HG02678 (cell line): ENCODE measurements at regions not wholly inside any gene's neighbourhood (a gene's known extent, or its start where the extent isn't known, plus 50 kb on each side); places are given as distances from the start of the nearest gene placed in this dataset.
A peak's percentile ranks its signal among the peaks of the same experiment; 100 is the strongest.

ENCODE experiments used
- ATAC-seq: cut with Tn5 transposase; IDR thresholded peaks from one replicate; pipeline ENCODE4 v1.9.1; 2021; ENCODE audit warnings: mild to moderate bottlenecking, moderate library complexity; ENCODE audit not compliant: unreplicated experiment

- no peak for ATAC-seq
Measured at GRCh38 chr17:14777291-14777690, 476.4 kb downstream of the HS3ST3B1 start.

DNA sequence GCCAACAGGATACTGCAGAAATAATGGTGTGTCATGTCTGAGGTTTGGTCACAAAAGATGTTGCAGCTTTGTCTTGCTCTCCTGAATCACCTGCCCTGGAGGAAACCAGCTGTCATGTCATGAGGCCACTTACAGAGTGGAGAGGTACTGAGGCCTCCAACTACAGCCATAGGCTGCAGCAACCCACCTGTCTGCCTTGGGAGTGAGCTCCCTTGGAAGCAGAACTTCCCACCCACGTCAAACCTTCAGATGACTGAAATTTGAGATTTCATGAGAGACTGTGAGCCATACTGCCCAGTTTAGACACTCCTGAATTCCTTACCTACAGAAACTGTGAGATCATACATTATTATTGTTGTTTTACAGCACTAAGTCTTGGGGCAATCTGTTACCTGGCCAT is 475.9 kb downstream of the HS3ST3B1 start:
- no peak for ATAC-seq

DNA sequence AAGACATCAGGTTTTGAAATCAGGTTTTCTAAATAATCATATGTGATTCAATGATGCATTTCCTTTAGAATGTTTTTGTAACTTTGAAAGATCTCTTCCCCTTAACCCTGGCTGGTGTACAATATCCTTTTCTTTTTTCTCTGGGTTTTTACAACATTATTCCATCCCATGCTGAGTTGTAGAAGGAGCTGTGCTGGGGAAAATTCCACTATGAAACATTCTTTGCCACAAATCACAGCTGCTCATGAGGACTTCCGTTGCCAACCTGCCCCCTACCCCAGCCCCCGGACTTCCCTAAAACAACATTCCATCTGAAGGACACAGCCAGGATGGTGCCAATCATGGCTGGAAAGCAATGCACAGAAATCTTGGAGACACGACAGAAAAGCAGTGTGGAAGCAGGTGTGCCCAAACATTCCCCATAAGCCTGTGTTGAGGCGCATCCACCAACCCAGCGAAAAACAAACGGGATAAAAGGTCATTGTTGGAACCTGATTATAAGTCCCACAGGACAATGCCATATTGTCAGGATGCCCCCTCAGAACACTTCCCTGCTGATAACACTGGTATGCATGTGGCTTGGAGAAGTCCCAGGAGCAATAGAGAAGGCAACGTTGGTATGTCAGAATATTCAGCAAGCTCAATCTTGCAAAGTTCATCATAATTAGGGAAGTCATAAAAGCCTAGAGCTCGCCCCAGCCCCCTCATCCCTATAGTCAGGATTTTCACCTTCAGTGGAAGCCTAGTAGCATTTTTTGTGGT is 475.0 kb downstream of the HS3ST3B1 start:
- no peak for ATAC-seq

DNA sequence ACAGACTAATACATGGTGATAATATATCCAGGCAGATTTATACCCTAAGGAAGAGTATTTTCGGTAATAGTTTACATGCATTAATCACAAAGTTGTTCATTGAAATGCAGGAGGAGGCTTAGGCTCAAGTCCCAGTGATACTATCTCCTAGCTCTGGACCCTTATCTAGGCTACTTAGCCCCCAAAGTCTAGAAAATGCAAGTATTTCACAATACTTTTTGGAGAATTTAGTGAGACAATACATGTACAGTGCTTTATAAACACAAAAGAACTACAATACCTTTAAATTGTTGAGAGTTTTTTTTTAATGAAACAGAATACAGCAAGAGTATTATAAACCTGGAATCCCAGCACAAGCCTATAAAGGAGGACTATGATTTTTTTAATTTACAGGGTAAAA is 473.9 kb downstream of the HS3ST3B1 start:
- ATAC-seq, result no peak

DNA sequence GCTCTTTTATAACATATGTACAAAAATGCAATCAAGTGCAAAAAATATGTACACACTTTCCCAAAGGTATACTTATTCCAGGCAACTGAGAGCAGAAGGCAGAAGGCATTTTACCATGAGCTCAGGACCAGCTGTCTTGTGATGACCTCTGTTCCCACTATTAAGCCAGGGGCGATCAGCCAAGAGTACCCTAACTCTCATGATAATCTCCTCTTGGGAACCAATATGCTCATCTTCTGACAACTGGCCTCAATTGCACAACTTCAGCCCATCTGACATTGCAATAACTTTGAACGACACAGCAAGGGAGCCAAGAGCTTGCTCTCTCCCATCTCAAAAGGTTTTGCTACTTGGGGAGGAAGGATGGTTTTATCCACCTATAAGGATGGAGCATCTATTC is 471.9 kb downstream of the HS3ST3B1 start:
- ATAC-seq, result no peak

- no peak for ATAC-seq
Measured at GRCh38 chr17:14771543-14771942, 470.7 kb downstream of the HS3ST3B1 start.

- no peak for ATAC-seq
Measured at GRCh38 chr17:14768923-14769322, 468.0 kb downstream of the HS3ST3B1 start.

DNA sequence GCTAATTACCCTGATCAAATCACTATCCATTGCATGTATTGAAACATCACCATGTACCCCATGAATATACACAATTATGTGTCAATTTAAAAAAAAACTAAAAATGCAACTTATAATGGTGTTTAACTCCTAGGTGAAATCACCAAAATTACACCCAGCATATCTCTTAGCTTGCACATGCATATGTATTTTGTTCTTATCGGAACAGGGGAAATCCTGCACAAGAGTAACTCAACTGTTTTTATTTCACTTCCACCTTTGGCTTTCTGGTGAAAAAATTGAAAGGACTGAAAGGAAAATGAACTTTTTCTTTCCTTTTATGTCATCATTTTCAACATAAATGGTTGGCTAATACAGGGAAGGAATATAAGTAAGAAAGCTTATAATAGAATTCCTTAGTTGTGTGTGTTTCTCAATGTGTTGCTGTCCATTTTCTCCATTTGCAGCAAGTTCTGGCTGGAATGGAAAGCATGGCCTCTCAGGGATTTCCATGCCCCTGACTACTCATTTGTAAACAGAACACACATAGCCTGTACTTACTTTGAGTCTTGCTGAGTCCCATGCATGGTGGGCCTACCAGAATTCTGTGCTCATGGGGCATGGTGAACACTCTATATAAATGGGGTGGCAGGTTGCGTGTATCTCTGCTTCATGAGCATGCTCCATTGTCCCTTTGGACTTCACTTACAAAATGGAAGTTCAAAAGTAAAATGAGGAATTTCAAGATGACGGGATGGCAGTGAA is 462.0 kb downstream of the HS3ST3B1 start:
- ATAC-seq, result no peak

- peak; percentile 55 for ATAC-seq
Measured at GRCh38 chr17:14760719-14761411, 460.0 kb downstream of the HS3ST3B1 start.

GRCh38 chr17:14760212-14760611 is 459.3 kb downstream of the HS3ST3B1 start:
- peak; percentile 56 for ATAC-seq

DNA sequence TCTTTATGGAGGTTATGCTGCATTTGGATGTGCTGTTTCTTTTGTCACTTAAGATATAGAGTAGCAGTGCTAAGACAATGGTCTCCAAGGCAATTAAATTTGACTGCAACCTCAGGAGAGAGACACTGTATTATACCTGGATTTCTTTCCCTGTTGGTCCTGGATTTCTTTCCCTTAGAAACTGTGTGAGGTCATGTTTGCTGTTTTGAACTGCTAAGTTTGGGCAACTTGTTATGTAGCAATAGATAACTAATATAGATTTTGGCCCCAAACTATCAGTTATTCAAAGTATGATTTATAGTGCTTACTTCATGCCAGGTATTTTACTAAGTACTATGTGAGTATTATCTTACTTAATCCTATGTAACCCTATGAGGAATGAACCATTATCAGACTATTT is 458.4 kb downstream of the HS3ST3B1 start:
- ATAC-seq, result no peak

DNA sequence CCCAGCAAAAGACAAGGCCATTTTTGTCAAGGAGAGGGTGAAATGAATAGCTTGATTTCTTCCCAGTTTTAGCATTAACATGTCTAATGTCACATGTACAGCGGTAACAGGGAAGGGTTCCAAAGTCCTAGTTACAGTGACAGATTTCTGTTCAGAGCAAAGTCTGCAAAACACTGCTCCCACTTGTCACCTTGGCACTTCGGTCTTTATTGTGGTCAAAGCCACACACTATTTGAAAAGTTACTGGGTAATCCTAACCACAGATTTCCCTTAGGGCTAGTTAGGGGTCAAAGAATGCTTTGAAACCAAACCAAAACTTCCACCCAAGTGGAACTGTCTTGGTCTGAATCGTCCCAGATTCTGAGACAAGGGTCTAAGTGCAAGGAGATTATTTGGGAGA is 455.6 kb downstream of the HS3ST3B1 start:
- ATAC-seq, result no peak

DNA sequence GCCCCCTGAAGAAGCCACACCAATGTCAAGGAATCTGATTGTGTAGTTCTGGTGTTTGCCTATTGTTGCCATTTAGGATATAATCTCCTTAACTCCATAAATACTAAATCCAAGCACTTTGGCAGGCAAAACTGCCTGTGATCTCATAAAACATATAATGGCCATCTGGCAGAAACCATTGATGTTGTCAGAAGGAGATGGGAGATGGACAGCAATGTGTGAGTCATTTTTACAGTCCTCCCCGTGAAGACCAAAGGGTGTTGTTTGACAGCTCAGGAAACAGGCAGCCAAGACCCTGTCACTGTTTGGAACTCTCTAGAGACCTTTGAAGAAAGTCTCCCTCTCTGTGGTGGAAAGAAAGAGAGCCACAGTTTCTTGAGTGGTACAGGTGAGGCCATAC is 454.1 kb downstream of the HS3ST3B1 start:
- no peak for ATAC-seq

GRCh38 chr17:14753383-14753782 is 452.5 kb downstream of the HS3ST3B1 start:
- no peak for ATAC-seq

- ATAC-seq, result no peak
Measured at GRCh38 chr17:14752011-14752410, 451.1 kb downstream of the HS3ST3B1 start.

DNA sequence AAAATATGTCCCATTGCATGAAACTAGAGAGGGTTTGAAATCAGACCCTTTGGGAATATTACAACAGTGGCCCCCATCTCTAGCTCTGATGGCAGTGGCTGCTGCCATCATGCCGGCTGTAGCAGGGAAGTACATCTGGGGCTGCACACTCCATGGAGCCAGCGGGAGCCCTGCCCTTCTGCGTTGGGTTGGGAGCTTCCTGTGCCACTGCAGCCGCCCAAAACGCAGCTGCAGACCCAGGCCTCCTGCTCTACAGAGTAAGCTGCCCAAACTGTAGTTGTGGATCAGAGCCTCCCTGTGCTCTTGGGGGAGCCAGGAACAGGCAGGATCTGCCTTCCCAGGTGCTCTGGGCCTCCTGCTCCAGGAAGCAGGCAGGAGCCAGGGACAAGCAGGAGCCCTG is 450.0 kb downstream of the HS3ST3B1 start:
- ATAC-seq, result no peak

GRCh38 chr17:14749269-14749668 is 448.4 kb downstream of the HS3ST3B1 start:
- no peak for ATAC-seq

DNA sequence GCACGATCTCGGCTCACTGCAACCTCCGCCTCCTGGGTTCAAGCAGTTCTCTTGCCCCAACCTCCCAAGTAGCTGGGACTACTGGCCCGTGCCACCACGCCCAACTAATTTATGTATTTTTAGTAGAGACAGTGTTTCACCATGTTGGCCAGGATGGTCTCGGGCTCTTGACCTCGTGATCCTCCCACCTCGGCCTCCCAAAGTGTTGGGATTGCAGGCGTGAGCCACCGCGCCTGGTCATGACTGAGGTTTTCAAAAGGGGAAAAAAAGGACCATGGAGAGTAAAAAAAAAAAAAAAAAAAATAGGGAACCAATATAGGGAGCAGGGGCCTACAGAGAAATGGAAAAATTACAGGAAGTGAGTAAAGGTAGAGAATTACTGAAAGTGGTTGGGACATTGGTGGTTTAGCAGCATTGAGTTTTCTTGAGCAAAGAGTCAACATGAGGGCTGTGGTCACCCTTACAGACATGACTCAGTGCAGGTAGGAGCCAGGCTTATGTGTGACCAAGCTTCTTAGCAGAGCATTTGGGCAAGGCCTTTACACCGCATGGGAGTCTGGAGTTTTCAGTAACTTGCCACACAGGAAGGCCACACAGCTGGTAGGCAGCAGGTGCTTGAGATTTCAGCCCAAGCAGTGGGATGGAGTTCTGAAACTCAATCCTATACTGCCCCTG is 447.3 kb downstream of the HS3ST3B1 start:
- peak; percentile 62 for ATAC-seq

GRCh38 chr17:14747603-14747950 is 446.7 kb downstream of the HS3ST3B1 start:
- no peak for ATAC-seq

DNA sequence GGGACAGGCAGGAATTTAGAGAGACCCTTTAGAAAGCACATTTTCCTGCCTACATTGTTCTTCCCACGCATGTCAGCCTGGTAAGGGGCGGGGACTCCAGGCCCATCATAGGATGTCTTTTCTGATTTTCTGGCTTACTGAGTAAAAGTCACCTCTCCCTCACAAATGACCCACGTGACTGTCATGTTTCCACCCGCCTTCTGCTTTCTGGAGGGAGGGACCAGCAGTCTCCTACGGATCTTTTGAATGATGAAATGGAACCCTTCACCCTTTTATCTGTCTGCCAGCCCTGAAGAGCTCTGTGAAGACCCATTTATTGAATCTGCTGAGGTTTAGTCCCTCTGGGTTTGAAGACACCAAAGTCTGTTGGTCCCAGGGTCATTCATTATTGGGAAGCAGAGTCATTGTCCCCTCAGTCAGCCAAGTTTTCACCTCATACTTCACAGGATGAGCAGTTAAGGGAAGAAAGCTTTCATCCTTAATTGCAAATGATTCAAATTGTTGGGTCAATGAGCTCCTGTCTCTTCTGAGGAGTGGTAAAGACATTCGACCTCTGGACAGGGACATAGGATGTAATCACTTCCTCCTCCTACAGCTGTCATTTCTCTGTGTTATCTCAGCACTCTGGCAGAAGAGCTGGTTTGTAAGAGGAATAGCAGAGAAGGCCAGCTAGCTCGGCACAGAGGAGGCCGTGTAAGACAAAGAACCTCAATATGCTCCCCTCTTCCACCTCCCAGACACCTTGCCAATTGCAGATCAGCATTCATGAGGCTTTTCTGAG is 446.1 kb downstream of the HS3ST3B1 start:
- ATAC-seq, result no peak

DNA sequence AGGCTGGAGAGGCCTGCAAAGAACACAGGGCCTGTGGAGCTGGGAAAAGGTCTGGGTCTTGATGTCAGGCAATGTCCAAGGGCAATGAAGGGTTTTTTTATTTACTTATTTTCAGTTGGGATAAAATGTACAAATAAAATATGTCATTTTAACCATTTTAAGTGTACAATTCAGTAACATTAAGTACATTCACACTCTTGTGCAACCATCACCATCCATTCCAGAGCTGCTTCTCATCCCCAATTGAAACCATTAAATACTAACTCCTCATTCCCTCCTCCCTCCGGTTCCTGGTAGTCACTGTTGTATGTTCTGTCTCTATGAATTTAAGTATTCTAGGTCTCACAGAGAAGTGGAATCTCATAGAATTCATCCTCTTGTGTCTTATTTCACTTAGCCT is 444.7 kb downstream of the HS3ST3B1 start:
- ATAC-seq, result no peak
